OCI-LY1 (cell line): ENCODE measurements at regions not wholly inside any gene's neighbourhood (a gene's known extent, or its start where the extent isn't known, plus 50 kb on each side); places are given as distances from the start of the nearest gene placed in this dataset.

ENCODE experiments used
- CTCF ChIP-seq: fragments of 200-600 bp; sonication (generic), shearing (Covaris generic); IDR thresholded peaks from 2 replicates; pipeline ENCODE4 v1.5.1; 2017; ENCODE audit warnings: mild to moderate bottlenecking, antibody characterized with exemption, low read length, moderate library complexity, mixed read lengths
- EZH2 ChIP-seq: fragments of 200-600 bp; sonication (generic), shearing (Covaris generic); IDR thresholded peaks from 2 replicates; pipeline ENCODE4 v1.8.0; 2017; ENCODE audit warnings: borderline replicate concordance, mixed run types, mild to moderate bottlenecking, antibody characterized with exemption, low read length, moderate library complexity, mixed read lengths

GRCh38 chr14:42556551-42556950 lies 949.9 kb downstream of the LRFN5 start:
- TF ChIP-seq CTCF (no peak), EZH2 (no peak)
